Mesenchymal stem cell (in vitro differentiated cells and primary cell): ENCODE measurements at regions not wholly inside any gene's neighbourhood (a gene's known extent, or its start where the extent isn't known, plus 50 kb on each side); places are given as distances from the start of the nearest gene placed in this dataset.

Experiments used
- DNase-seq: peaks from one replicate; pipeline ENCODE4 v3.0.0-alpha.2; 2013
- H2AFZ ChIP-seq: one replicate; pipeline ENCODE4 v1.6.1; 2013; ENCODE audit warnings: low read depth, mild to moderate bottlenecking, control low read depth, inconsistent platforms, low read length, moderate library complexity
- H2AK5ac ChIP-seq: 2 replicates; pipeline ENCODE4 v1.6.1; 2013; ENCODE audit warnings: low read length, moderate library complexity, mild to moderate bottlenecking, inconsistent platforms; ENCODE audit not compliant: severe bottlenecking
- H2BK120ac ChIP-seq: one replicate; pipeline ENCODE4 v1.6.1; 2013; ENCODE audit warnings: low read depth, mild to moderate bottlenecking, inconsistent platforms, low read length, moderate library complexity
- H2BK12ac ChIP-seq, 2 experiments: one replicate each; pipeline ENCODE4 v1.6.1; 2013; ENCODE audit warnings: inconsistent platforms in 2 of 2, low read length in 2 of 2, mild to moderate bottlenecking in 2 of 2, moderate library complexity in 2 of 2, control low read depth in 1 of 2
- H2BK15ac ChIP-seq: one replicate; pipeline ENCODE4 v1.6.1; 2013; ENCODE audit warnings: mild to moderate bottlenecking, low read depth, inconsistent platforms; ENCODE audit not compliant: poor library complexity, severe bottlenecking
- H2BK5ac ChIP-seq: 2 replicates; pipeline ENCODE4 v1.6.1; 2013; ENCODE audit warnings: low read depth, mild to moderate bottlenecking, low read length, control low read depth, inconsistent platforms; ENCODE audit not compliant: poor library complexity, severe bottlenecking
- H3K14ac ChIP-seq, 2 experiments: one replicate each; pipeline ENCODE4 v1.6.1; 2013; ENCODE audit warnings: inconsistent platforms in 2 of 2, low read length in 2 of 2, control low read depth in 1 of 2, mild to moderate bottlenecking in 1 of 2, moderate library complexity in 1 of 2
- H3K18ac ChIP-seq, 2 experiments: one replicate each; pipeline ENCODE4 v1.6.1; 2013; ENCODE audit warnings: inconsistent platforms in 2 of 2, low read length in 2 of 2, control low read depth in 1 of 2, low read depth in 1 of 2, mild to moderate bottlenecking in 1 of 2
- H3K23ac ChIP-seq, 2 experiments: one replicate each; pipeline ENCODE4 v1.6.1; 2013; ENCODE audit warnings: inconsistent platforms in 2 of 2, low read length in 2 of 2, mild to moderate bottlenecking in 2 of 2, moderate library complexity in 2 of 2, control low read depth in 1 of 2
- H3K27ac ChIP-seq: 2 replicates; pipeline ENCODE4 v1.5.1; 2013; ENCODE audit warnings: mild to moderate bottlenecking, moderate library complexity, low read length, control low read depth, inconsistent platforms; ENCODE audit not compliant: poor library complexity, severe bottlenecking
- H3K27me3 ChIP-seq, 2 experiments: 2 replicates each; pipeline versions ENCODE4 v1.6.1 to v1.7.0; 2013; ENCODE audit warnings: low read length in 2 of 2, mild to moderate bottlenecking in 2 of 2, moderate library complexity in 2 of 2, control low read depth in 1 of 2, inconsistent platforms in 1 of 2; ENCODE audit not compliant: control insufficient read depth in 1 of 2, insufficient read depth in 1 of 2
- H3K36me3 ChIP-seq, 2 experiments: 2 replicates each; pipeline versions ENCODE4 v1.6.1 to v1.7.0; 2013; ENCODE audit warnings: low read length in 2 of 2, control low read depth in 1 of 2, inconsistent platforms in 1 of 2, low read depth in 1 of 2, mild to moderate bottlenecking in 1 of 2; ENCODE audit not compliant: insufficient read depth in 2 of 2, control insufficient read depth in 1 of 2
- H3K4ac ChIP-seq, 2 experiments: one replicate each; pipeline ENCODE4 v1.6.1; 2013; ENCODE audit warnings: inconsistent platforms in 2 of 2, low read length in 2 of 2, mild to moderate bottlenecking in 2 of 2, moderate library complexity in 2 of 2, control low read depth in 1 of 2, low read depth in 1 of 2
- H3K4me1 ChIP-seq: 2 replicates; pipeline ENCODE4 v1.6.1; 2013; ENCODE audit warnings: low read depth, low read length, control low read depth; ENCODE audit not compliant: control insufficient read depth, insufficient read depth
- H3K4me2 ChIP-seq: 2 replicates; pipeline ENCODE4 v1.6.1; 2013; ENCODE audit warnings: low read length, mild to moderate bottlenecking, inconsistent platforms; ENCODE audit not compliant: poor library complexity, severe bottlenecking
- H3K4me3 ChIP-seq, 2 experiments: 2 replicates each; pipeline versions ENCODE4 v1.5.1 to v1.7.0; 2013; ENCODE audit warnings: low read length in 2 of 2, mild to moderate bottlenecking in 2 of 2, control low read depth in 1 of 2, low read depth in 1 of 2; ENCODE audit not compliant: insufficient read depth in 1 of 2
- H3K79me1 ChIP-seq: replicated peaks from 2 replicates; pipeline ENCODE4 v1.6.1; 2013; ENCODE audit warnings: mild to moderate bottlenecking, control low read depth, low read length, inconsistent platforms; ENCODE audit not compliant: poor library complexity, severe bottlenecking
- H3K9ac ChIP-seq: 2 replicates; pipeline ENCODE4 v1.7.0; 2013; ENCODE audit warnings: mild to moderate bottlenecking, low read length, moderate library complexity
- H3K9me3 ChIP-seq: 2 replicates; pipeline ENCODE4 v1.7.0; 2013; ENCODE audit warnings: mild to moderate bottlenecking, low read length; ENCODE audit not compliant: control insufficient read depth
- H4K8ac ChIP-seq: one replicate; pipeline ENCODE4 v1.6.1; 2013; ENCODE audit warnings: inconsistent platforms, mild to moderate bottlenecking, low read length, moderate library complexity
- H4K91ac ChIP-seq: one replicate; pipeline ENCODE4 v1.6.1; 2013; ENCODE audit warnings: mild to moderate bottlenecking, low read length, inconsistent platforms
- WGBS: methylation state at CpG from one replicate; pipeline ENCODE4 v1.1.7; 2013; ENCODE audit warnings: mixed read lengths; 5-methylcytosine and 5-hydroxymethylcytosine counted together

DNA sequence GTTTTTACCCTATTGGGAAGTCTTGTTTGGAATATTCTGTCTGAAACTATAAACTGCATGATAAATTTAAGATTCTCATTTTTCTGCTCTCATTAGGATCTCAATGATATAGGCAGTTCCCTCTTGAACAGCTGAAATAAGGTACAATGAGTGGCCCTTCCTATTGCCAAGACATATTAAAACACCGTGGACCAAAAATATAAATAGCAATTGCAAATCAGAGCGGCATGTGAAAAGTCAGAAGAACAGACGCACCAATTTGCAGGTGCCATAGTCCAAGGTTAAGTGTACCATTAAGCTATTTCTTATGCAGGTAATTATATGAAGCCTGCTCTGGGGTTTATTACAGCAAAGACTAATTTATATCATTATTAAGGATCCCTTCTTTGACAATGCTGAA, 920.8 kb upstream of the CELF2 start:
- 82% methylated on average over 3 of the region's 3 CpGs for WGBS
- Histone ChIP-seq H3K23ac (no peak overlapping the region), H3K14ac (no peak overlapping the region), H3K27me3 (no peaks in the 10 kb centered on the region), H2AK5ac (no peak overlapping the region), H3K18ac (no peak overlapping the region), H4K91ac (no peak overlapping the region), H3K4me1 (no peaks in the 10 kb centered on the region), H2BK5ac (no peak overlapping the region), H3K4ac (no peak overlapping the region), H3K36me3 (no peaks in the 10 kb centered on the region), H3K9me3 (no peaks in the 10 kb centered on the region), H2BK15ac (no peak overlapping the region), H3K4me2 (no peak overlapping the region), H2BK12ac (no peak overlapping the region), H3K9ac (no peak overlapping the region), H2BK120ac (no peak overlapping the region), H4K8ac (no peak overlapping the region), H3K4me3 (no peak overlapping the region), H3K79me1 (no peaks in the 10 kb centered on the region), H3K27ac (no peak overlapping the region), H2AFZ (no peak overlapping the region)
- no peak for DNase-seq

DNA sequence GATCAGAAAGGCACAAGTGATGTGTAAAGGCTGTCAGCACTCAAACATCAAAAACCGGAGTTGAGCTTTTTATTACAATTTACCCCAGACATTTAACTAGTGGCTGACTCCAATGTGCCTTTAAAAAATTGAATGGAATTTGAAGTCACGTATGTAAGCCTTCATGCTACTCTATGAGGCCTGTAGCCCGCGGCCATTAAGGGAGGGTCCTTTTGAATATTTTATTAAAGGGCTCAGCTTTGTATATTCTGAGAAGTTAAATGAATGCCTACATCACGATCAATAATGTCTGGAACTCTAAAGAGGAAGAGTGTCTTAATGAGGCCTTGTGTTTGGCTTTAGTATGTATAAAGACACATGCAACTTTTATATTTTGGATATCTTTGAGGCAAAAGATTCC, 916.6 kb upstream of the CELF2 start:
- Histone ChIP-seq H3K4me1 (no peaks in the 10 kb centered on the region), H3K14ac (no peak overlapping the region), H2AFZ (no peak overlapping the region), H2BK12ac (no peak overlapping the region), H3K79me1 (no peaks in the 10 kb centered on the region), H2BK5ac (no peak overlapping the region), H3K27ac (no peak overlapping the region), H3K9me3 (no peaks in the 10 kb centered on the region), H3K18ac (no peak overlapping the region), H2BK120ac (no peak overlapping the region), H3K23ac (no peak overlapping the region), H3K36me3 (no peaks in the 10 kb centered on the region), H3K9ac (no peak overlapping the region), H4K91ac (no peak overlapping the region), H4K8ac (no peak overlapping the region), H3K4me3 (no peak overlapping the region), H3K4me2 (no peak overlapping the region), H2BK15ac (no peak overlapping the region), H2AK5ac (no peak overlapping the region), H3K4ac (no peak overlapping the region), H3K27me3 (no peaks in the 10 kb centered on the region)
- DNase-seq: no peak
- 96% methylated on average over 5 of the region's 5 CpGs for WGBS

DNA sequence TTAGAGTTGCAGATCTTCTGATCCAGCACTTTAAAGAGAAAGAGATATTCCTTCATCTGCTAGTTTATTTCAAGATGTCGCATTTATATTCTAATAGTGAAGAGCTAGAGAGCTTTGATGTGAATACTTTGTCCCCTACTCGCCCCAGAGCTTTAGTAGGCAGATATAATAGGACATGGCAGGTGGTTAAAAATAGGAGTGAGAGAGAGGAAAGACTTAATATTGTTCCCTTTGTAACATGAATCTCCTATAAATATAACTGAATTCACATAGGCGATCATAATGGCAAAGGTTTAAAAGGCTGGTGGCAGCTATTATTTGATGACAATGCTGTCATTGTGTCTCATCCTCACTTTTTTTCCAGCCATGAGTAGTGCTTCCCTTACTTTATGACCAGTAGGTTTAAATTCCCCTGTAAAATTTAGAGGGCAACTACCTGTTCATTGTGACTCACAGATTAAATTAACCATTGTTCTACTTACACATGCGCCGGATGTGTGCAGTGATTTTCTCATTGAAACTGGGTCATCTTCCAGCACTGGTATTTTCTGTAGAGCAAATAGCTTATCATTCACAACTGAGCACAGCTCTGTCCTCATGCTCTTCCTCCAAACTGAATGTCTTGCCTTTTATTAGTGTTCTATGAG, 906.7 kb upstream of the CELF2 start:
- Histone ChIP-seq H3K27me3 (no peaks in the 10 kb centered on the region), H3K18ac (no peak overlapping the region), H2BK120ac (no peak overlapping the region), H4K91ac (no peak overlapping the region), H2BK12ac (no peak overlapping the region), H4K8ac (no peak overlapping the region), H2BK15ac (no peak overlapping the region), H2AFZ (no peak overlapping the region), H3K27ac (no peak overlapping the region), H2BK5ac (no peak overlapping the region), H3K79me1 (no peaks in the 10 kb centered on the region), H3K4ac (no peak overlapping the region), H3K9ac (no peak overlapping the region), H3K9me3 (no peaks in the 10 kb centered on the region), H3K4me3 (no peak overlapping the region), H3K36me3 (no peaks in the 10 kb centered on the region), H3K4me1 (no peaks in the 10 kb centered on the region), H3K23ac (no peak overlapping the region), H3K4me2 (no peak overlapping the region), H2AK5ac (no peak overlapping the region), H3K14ac (no peak overlapping the region)
- DNase-seq: no peak
- 97% methylated on average over 3 of the region's 5 CpGs for WGBS

DNA sequence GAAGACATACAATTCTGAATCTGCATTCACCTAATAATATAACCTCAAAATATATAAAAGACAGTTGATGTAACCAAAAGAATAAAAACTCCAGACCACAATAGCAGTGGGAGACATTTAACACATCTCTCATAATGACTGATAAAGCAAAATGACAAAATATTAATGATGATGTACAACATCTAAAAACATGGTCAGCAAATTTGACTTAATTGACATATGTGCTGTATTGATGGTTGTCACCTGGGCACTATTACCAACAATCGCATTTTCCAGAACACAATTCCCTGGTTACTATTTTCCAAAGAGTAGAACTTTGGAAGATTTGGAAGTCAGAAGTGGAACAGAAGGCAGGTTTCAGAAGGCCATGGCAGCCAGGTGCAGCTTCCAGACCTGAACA, 899.5 kb upstream of the CELF2 start:
- H2BK5ac ChIP-seq: no peak overlapping the region
- H4K91ac ChIP-seq: no peak overlapping the region
- no peak overlapping the region for H3K23ac ChIP-seq
- H3K9ac ChIP-seq: no peak overlapping the region
- H2BK120ac ChIP-seq: no peak overlapping the region
- no peaks in the 10 kb centered on the region for H3K27me3 ChIP-seq
- no peak overlapping the region for H2BK12ac ChIP-seq
- no peak overlapping the region for H3K4me2 ChIP-seq
- H2AFZ ChIP-seq: no peak overlapping the region
- 100% methylated on average over 1 of the region's 1 CpG for WGBS
- no peak for DNase-seq
- H3K14ac ChIP-seq: no peak overlapping the region
- H3K36me3 ChIP-seq: no peaks in the 10 kb centered on the region
- no peak overlapping the region for H3K4ac ChIP-seq
- H3K4me3 ChIP-seq: no peak overlapping the region
- H2AK5ac ChIP-seq: no peak overlapping the region
- no peak overlapping the region for H3K18ac ChIP-seq
- H3K27ac ChIP-seq: no peak overlapping the region
- H3K79me1 ChIP-seq: no peaks in the 10 kb centered on the region
- H4K8ac ChIP-seq: no peak overlapping the region
- H3K9me3 ChIP-seq: no peaks in the 10 kb centered on the region
- H3K4me1 ChIP-seq: no peaks in the 10 kb centered on the region
- H2BK15ac ChIP-seq: no peak overlapping the region
